ENCODE measurements at regions not wholly inside any gene's neighbourhood (a gene's known extent, or its start where the extent isn't known, plus 50 kb on each side); places are given as distances from the start of the nearest gene placed in this dataset.

- TF ChIP-seq EZH2 (IDR thresholded peaks at IDR 0.05; ENCODE audit: low read depth), result no peak
- TF ChIP-seq CTCF (conservative IDR thresholded peaks at IDR 0.05), result no peak
Measured at GRCh38 chr13:47519626-47520025, 481.4 kb downstream of the SUCLA2 start.

Measured in PC-9 (cell line).